ENCODE measurements at regions not wholly inside any gene's neighbourhood (a gene's known extent, or its start where the extent isn't known, plus 50 kb on each side); places are given as distances from the start of the nearest gene placed in this dataset.

- H3K4me3 ChIP-seq (replicated peaks in 1 of 3; ENCODE audit: insufficient read depth in 1 of 3, low read depth in 2 of 3, low read length in 3 of 3): no peak overlapping the region
- POLR2A ChIA-PET: no interaction called here
- no peaks in the 10 kb centered on the region; a peak in 1 of 5 replicates for H3K27me3 ChIP-seq (ENCODE audit: control insufficient read depth in 1 of 2, insufficient read depth in 2 of 2, low read length in 2 of 2)
- no peak overlapping the region for H3K9ac ChIP-seq (ENCODE audit: insufficient read depth, low read depth, low read length)
- ATAC-seq (no peak), DNase-seq (ENCODE audit: low spot score) (no peak), FAIRE-seq (no peak)
- intact Hi-C loops (cut with micrococcal nuclease; ENCODE audit: unreplicated experiment) (no loop called here), in situ Hi-C loops (cut with HindIII; ENCODE audit: extremely low pct_ligation_motif_present, low pct_unique_long_range_greater_than_20kb) (no loop called here)
- 15% methylated on average over 4 of the region's 9 CpGs for WGBS (ENCODE audit: low lambda C conversion rate)
- H3K27ac ChIP-seq (ENCODE audit: extremely low read length, insufficient read depth, low read length): no peak overlapping the region
- CTCF ChIA-PET (ENCODE audit: low intra/inter-chr PET ratio, low total read pairs): no interaction called here
- no peak overlapping the region for H2AFZ ChIP-seq (ENCODE audit: low read length)
- H4K20me1 ChIP-seq (ENCODE audit: insufficient read depth, low read length): no peaks in the 10 kb centered on the region
- TF ChIP-seq KDM5A (IDR thresholded peaks at IDR 0.05; ENCODE audit: borderline replicate concordance, low read length): no peak
- no peak for TF ChIP-seq ZBTB37 (CRISPR knock-in tag; IDR thresholded peaks at IDR 0.05)
- no peak for TF ChIP-seq ZBTB21 (CRISPR knock-in tag; IDR thresholded peaks at IDR 0.05)
- no peak for TF ChIP-seq ZNF124 (CRISPR knock-in tag; IDR thresholded peaks at IDR 0.05)
- TF ChIP-seq ZNF33A (CRISPR knock-in tag; IDR thresholded peaks at IDR 0.05; ENCODE audit: borderline replicate concordance): no peak
- TF ChIP-seq MYPOP (CRISPR knock-in tag; IDR thresholded peaks at IDR 0.05): no peak
- TF ChIP-seq ARNTL (CRISPR knock-in tag; IDR thresholded peaks at IDR 0.05): no peak
- no peak for TF ChIP-seq ZSCAN29 (CRISPR knock-in tag; conservative IDR thresholded peaks at IDR 0.05)
- no peak for TF ChIP-seq ZNF335 (CRISPR knock-in tag; IDR thresholded peaks at IDR 0.05)
- TF ChIP-seq ZNF766 (CRISPR knock-in tag; IDR thresholded peaks at IDR 0.05; ENCODE audit: borderline replicate concordance): no peak
- no peak for TF ChIP-seq FIP1L1 (IDR thresholded peaks at IDR 0.05; ENCODE audit: borderline replicate concordance, insufficient read depth, low read depth, low read length)
- TF ChIP-seq ZNF615 (CRISPR knock-in tag; IDR thresholded peaks at IDR 0.05; ENCODE audit: borderline replicate concordance): no peak
- TF ChIP-seq ZNF362 (CRISPR knock-in tag; IDR thresholded peaks at IDR 0.05; ENCODE audit: borderline replicate concordance): no peak
- TF ChIP-seq ARNT2 (CRISPR knock-in tag; IDR thresholded peaks at IDR 0.05; ENCODE audit: low read depth): no peak
- TF ChIP-seq PBX3 (CRISPR knock-in tag; IDR thresholded peaks at IDR 0.05; ENCODE audit: borderline replicate concordance): no peak
- TF ChIP-seq TCF7 (IDR thresholded peaks at IDR 0.05; ENCODE audit: low read depth): no peak
- no peak for TF ChIP-seq MLX (CRISPR knock-in tag; IDR thresholded peaks at IDR 0.05)
- TF ChIP-seq TCF7L2 (IDR thresholded peaks at IDR 0.05; ENCODE audit: low read depth, low read length): no peak
- TF ChIP-seq SMC3 (IDR thresholded peaks at IDR 0.05; ENCODE audit: low read length): no peak
- no peak for TF ChIP-seq POLR2AphosphoS2 (IDR thresholded peaks at IDR 0.05; ENCODE audit: low read depth, low read length)
- BruUV-seq (replicated peaks): no TSS peak
- no peaks in the 10 kb centered on the region for H3K9me3 ChIP-seq (ENCODE audit: low read length)
- H3K4me1 ChIP-seq (ENCODE audit: insufficient read depth, low read length): no peaks in the 10 kb centered on the region
- no peak overlapping the region for H3K4me2 ChIP-seq (ENCODE audit: low read depth, low read length)
- no peaks in the 10 kb centered on the region for H3K79me2 ChIP-seq (ENCODE audit: insufficient read depth, low read length)
- no peaks in the 10 kb centered on the region for H3K36me3 ChIP-seq (replicated peaks in 1 of 2; ENCODE audit: control insufficient read depth in 1 of 2, insufficient read depth in 2 of 2, low read length in 2 of 2)
Observed at GRCh38 chr19:13615890-13616289, 109.6 kb upstream of the CACNA1A start.

Data from HepG2 (cell line).